GM12872 (cell line): ENCODE measurements at regions not wholly inside any gene's neighbourhood (a gene's known extent, or its start where the extent isn't known, plus 50 kb on each side); places are given as distances from the start of the nearest gene placed in this dataset.

ENCODE experiments used
- TF ChIP-seq, protein P1 (sequence below): IDR thresholded peaks from 3 replicates; pipeline ENCODE4 v1.5.1; 2011; ENCODE audit warnings: low read depth, mild to moderate bottlenecking, low read length, moderate library complexity; ENCODE audit not compliant: insufficient read depth

- TF ChIP-seq, protein P1, sequence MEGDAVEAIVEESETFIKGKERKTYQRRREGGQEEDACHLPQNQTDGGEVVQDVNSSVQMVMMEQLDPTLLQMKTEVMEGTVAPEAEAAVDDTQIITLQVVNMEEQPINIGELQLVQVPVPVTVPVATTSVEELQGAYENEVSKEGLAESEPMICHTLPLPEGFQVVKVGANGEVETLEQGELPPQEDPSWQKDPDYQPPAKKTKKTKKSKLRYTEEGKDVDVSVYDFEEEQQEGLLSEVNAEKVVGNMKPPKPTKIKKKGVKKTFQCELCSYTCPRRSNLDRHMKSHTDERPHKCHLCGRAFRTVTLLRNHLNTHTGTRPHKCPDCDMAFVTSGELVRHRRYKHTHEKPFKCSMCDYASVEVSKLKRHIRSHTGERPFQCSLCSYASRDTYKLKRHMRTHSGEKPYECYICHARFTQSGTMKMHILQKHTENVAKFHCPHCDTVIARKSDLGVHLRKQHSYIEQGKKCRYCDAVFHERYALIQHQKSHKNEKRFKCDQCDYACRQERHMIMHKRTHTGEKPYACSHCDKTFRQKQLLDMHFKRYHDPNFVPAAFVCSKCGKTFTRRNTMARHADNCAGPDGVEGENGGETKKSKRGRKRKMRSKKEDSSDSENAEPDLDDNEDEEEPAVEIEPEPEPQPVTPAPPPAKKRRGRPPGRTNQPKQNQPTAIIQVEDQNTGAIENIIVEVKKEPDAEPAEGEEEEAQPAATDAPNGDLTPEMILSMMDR = no peak
Measured at GRCh38 chr12:111230649-111231048, 138.2 kb downstream of the PHETA1 start.

- TF ChIP-seq, protein P1 = no peak
Measured at GRCh38 chr12:111228916-111229666, 139.8 kb downstream of the PHETA1 start.

- TF ChIP-seq, protein P1 = no peak
Measured at GRCh38 chr12:111227476-111228420, 141.1 kb downstream of the PHETA1 start.

- TF ChIP-seq, protein P1 = no peak
Measured at GRCh38 chr12:111226680-111227079, 142.2 kb downstream of the PHETA1 start.

GRCh38 chr12:111225307-111225706, 143.6 kb downstream of the PHETA1 start:
- TF ChIP-seq, protein P1 = no peak

DNA sequence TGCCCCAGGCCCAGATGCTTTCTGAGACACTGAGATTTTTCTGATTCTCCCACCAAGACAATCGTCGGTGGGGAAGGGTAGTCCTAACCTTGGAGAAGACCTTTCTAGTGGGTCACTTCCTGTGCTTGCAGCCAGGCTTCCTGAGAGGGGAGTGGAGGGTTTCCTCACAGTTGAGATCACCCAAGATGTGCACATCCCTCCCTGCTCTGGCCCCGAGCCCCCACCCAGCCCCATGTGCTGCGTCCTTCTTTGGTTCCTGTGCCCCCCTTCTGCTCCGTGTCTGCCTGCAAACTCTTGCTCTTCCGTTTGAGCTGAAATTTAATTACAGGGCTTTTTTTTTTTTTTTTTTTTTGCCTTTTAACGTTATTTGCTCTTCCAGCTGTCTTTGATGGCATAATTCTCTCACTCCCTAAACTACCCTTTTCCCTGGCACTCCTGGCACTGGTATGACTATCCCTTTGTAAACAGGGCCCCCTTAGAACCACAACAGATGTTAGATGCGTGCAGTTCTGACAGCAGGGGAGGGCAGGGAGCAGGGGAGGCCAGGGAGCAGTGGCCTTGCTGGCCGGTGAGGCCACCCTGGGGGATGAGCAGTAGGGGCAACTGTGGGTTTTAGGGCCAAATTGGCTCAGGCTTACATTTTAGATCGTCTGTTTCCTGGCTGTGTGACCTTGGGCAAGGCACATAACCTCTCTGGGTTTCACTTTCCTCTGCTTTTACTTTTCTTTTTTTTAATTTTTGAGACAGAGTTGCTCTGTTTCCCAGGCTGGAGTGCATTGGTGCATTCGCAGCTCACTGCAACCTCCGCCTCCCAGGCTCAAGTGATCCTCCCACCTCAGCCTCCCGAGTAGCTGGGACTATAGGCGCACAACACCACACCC, 144.5 kb downstream of the PHETA1 start:
- TF ChIP-seq, protein P1 = no peak
